SK-N-MC (cell line): ENCODE measurements at regions not wholly inside any gene's neighbourhood (a gene's known extent, or its start where the extent isn't known, plus 50 kb on each side); places are given as distances from the start of the nearest gene placed in this dataset.

ENCODE experiments used
- FOXP2 ChIP-seq: optimal IDR thresholded peaks from 2 replicates; pipeline ENCODE3; 2011; ENCODE audit warnings: mild to moderate bottlenecking, moderate library complexity; ENCODE audit not compliant: insufficient read depth; ENCODE audit errors: extremely low read length, control extremely low read depth
- POLR2AphosphoS5 ChIP-seq: IDR thresholded peaks from 2 replicates; pipeline ENCODE4 v1.6.1; 2012; ENCODE audit warnings: mild to moderate bottlenecking, low read depth, low read length, borderline replicate concordance

DNA sequence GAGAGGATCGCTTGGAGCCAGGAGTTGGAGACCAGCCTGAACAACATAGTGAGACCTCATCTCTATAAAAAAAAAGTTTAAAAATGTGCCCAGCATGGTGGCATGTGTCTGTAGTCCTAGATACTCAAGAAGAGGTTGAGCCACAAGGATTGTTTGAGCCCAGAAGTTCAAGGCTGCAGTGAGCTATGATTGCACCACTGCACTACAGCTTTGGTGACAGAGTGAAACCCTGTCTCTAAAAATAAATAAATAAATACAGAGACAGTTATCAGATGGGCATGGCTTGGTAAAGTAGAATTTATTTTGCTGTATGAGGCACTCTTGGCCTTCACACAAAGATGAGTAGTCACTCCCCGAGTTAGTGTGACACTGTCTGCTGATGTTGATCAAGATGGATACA lies 54.1 kb upstream of the SPRY1 start:
- TF ChIP-seq POLR2AphosphoS5 (no peak), FOXP2 (no peak)
